ENCODE measurements at regions not wholly inside any gene's neighbourhood (a gene's known extent, or its start where the extent isn't known, plus 50 kb on each side); places are given as distances from the start of the nearest gene placed in this dataset.

- TF ChIP-seq CTCF (IDR thresholded peaks at IDR 0.05) = no peak
- TF ChIP-seq POLR2A (IDR thresholded peaks at IDR 0.05) = no peak
These were observed 404.4 kb downstream of the FLRT2 start for GRCh38 chr14:85934123-85934885.

All from thyroid gland (tissue), 4 donors.